Neuronal stem cell (in vitro differentiated cells): ENCODE measurements at regions not wholly inside any gene's neighbourhood (a gene's known extent, or its start where the extent isn't known, plus 50 kb on each side); places are given as distances from the start of the nearest gene placed in this dataset.

ENCODE experiments used
- DNase-seq: peaks from one replicate; pipeline ENCODE4 v3.0.0-alpha.2; 2013; ENCODE audit warnings: low spot score
- H2AFZ ChIP-seq: one replicate; pipeline ENCODE4 v1.6.1; 2013; ENCODE audit warnings: mild to moderate bottlenecking, low read length, inconsistent platforms
- H2AK5ac ChIP-seq: 2 replicates; pipeline ENCODE4 v1.6.1; 2013; ENCODE audit warnings: low read depth, mild to moderate bottlenecking, inconsistent platforms, low read length, moderate library complexity, mixed read lengths
- H2BK120ac ChIP-seq: 2 replicates; pipeline ENCODE4 v1.6.1; 2013; ENCODE audit warnings: low read depth, mild to moderate bottlenecking, inconsistent platforms, low read length, moderate library complexity, mixed read lengths
- H2BK12ac ChIP-seq: one replicate; pipeline ENCODE4 v1.6.1; 2013; ENCODE audit warnings: low read length, inconsistent platforms
- H2BK15ac ChIP-seq: 2 replicates; pipeline ENCODE4 v1.6.1; 2013; ENCODE audit warnings: mild to moderate bottlenecking, low read length, inconsistent platforms, mixed read lengths
- H2BK5ac ChIP-seq: one replicate; pipeline ENCODE4 v1.6.1; 2013; ENCODE audit warnings: inconsistent platforms, mild to moderate bottlenecking, low read length, moderate library complexity
- H3K14ac ChIP-seq: one replicate; pipeline ENCODE4 v1.6.1; 2013; ENCODE audit warnings: low read length, inconsistent platforms
- H3K18ac ChIP-seq: 2 replicates; pipeline ENCODE4 v1.6.1; 2013; ENCODE audit warnings: low read length, inconsistent platforms
- H3K23ac ChIP-seq: 2 replicates; pipeline ENCODE4 v1.6.1; 2013; ENCODE audit warnings: low read depth, mild to moderate bottlenecking, mixed read lengths, low read length, inconsistent platforms; ENCODE audit not compliant: poor library complexity
- H3K27ac ChIP-seq: replicated peaks from 3 replicates; pipeline ENCODE4 v1.5.1; 2013; ENCODE audit warnings: low read length, inconsistent platforms
- H3K27me3 ChIP-seq, 3 experiments: 2 replicates each; pipeline ENCODE4 v1.6.1; 2013; ENCODE audit warnings: low read length in 3 of 3, mild to moderate bottlenecking in 2 of 3, inconsistent platforms in 1 of 3, low read depth in 1 of 3, mixed read lengths in 1 of 3, moderate library complexity in 1 of 3; ENCODE audit not compliant: control insufficient read depth in 3 of 3, insufficient read depth in 3 of 3
- H3K36me3 ChIP-seq, 2 donors: replicated peaks in 1 of 2; 2 replicates each; pipeline ENCODE4 v1.6.1; 2013; ENCODE audit warnings: low read length in 2 of 2; ENCODE audit not compliant: control insufficient read depth in 2 of 2, insufficient read depth in 2 of 2
- H3K4ac ChIP-seq: 2 replicates; pipeline ENCODE4 v1.6.1; 2013; ENCODE audit warnings: inconsistent platforms, mild to moderate bottlenecking, low read length, moderate library complexity
- H3K4me1 ChIP-seq, 2 donors: 1 replicate in 1 of 2; 2 replicates in 1 of 2; pipeline ENCODE4 v1.6.1; 2013; ENCODE audit warnings: low read length in 2 of 2, low read depth in 1 of 2; ENCODE audit not compliant: control insufficient read depth in 2 of 2, insufficient read depth in 1 of 2
- H3K4me2 ChIP-seq: one replicate; pipeline ENCODE4 v1.6.1; 2013; ENCODE audit warnings: mild to moderate bottlenecking, low read length, inconsistent platforms; ENCODE audit not compliant: insufficient read depth, poor library complexity, severe bottlenecking
- H3K4me3 ChIP-seq, 2 donors: 2 replicates each; pipeline ENCODE4 v1.5.1; 2013; ENCODE audit warnings: low read length in 2 of 2, mild to moderate bottlenecking in 2 of 2, inconsistent platforms in 1 of 2, moderate library complexity in 1 of 2
- H3K79me1 ChIP-seq: one replicate; pipeline ENCODE4 v1.6.1; 2013; ENCODE audit warnings: low read depth, mild to moderate bottlenecking, inconsistent platforms, low read length, moderate library complexity
- H3K9ac ChIP-seq: one replicate; pipeline ENCODE4 v1.6.1; 2013; ENCODE audit warnings: mild to moderate bottlenecking, low read depth, low read length, inconsistent platforms; ENCODE audit not compliant: poor library complexity
- H3K9me3 ChIP-seq, 2 donors: replicated peaks in 1 of 2; 2 replicates each; pipeline versions ENCODE3 to v1.6.1; 2013; ENCODE audit warnings: low read length in 2 of 2, mild to moderate bottlenecking in 2 of 2, inconsistent platforms in 1 of 2, low read depth in 1 of 2, mixed read lengths in 1 of 2, moderate library complexity in 1 of 2; ENCODE audit not compliant: control insufficient read depth in 2 of 2, insufficient read depth in 1 of 2
- H4K8ac ChIP-seq: one replicate; pipeline ENCODE4 v1.6.1; 2013; ENCODE audit warnings: low read depth, mild to moderate bottlenecking, inconsistent platforms, low read length, moderate library complexity
- H4K91ac ChIP-seq: one replicate; pipeline ENCODE4 v1.6.1; 2013; ENCODE audit warnings: low read length, low read depth, mild to moderate bottlenecking, inconsistent platforms; ENCODE audit not compliant: poor library complexity
- WGBS, 2 donors: extraction: QIAGEN DNeasy Blood & Tissue Kit; methylation state at CpG; one replicate each; pipeline ENCODE4 v1.1.7; 2013; ENCODE audit warnings: missing lambda C conversion rate in 2 of 2, mixed read lengths in 1 of 2; ENCODE audit not compliant: insufficient read length in 2 of 2, insufficient replicate concordance in 1 of 2; ENCODE audit errors: extremely low coverage in 2 of 2; 5-methylcytosine and 5-hydroxymethylcytosine counted together

- no peak for DNase-seq
- WGBS, 2 donors: no CpG with 5 or more reads among the region's 1 CpG
- Histone ChIP-seq H2BK15ac (no peak overlapping the region), H2AK5ac (no peak overlapping the region), H3K9ac (no peak overlapping the region), H3K14ac (no peak overlapping the region), H3K9me3 (no peaks in the 10 kb centered on the region), H3K27ac (no peak overlapping the region), H3K4me1 (peaks cover 10 to 13% of the 10 kb centered on the region in 2 donors), H2BK120ac (no peak overlapping the region), H3K4ac (no peak overlapping the region), H3K27me3 (no peaks in the 10 kb centered on the region), H3K23ac (no peak overlapping the region), H4K8ac (no peak overlapping the region), H2BK12ac (no peak overlapping the region), H2AFZ (no peak overlapping the region), H4K91ac (no peak overlapping the region), H3K4me3 (no peak overlapping the region), H3K4me2 (no peak overlapping the region), H3K36me3 (no peaks in the 10 kb centered on the region), H3K79me1 (no peaks in the 10 kb centered on the region), H3K18ac (no peak overlapping the region), H2BK5ac (no peak overlapping the region)
Observed at GRCh38 chr5:115737452-115737851, 79.0 kb downstream of the CDO1 start.

- Histone ChIP-seq H3K36me3 (no peaks in the 10 kb centered on the region), H2BK15ac (no peak overlapping the region), H2BK5ac (no peak overlapping the region), H3K79me1 (no peaks in the 10 kb centered on the region), H3K4me3 (no peak overlapping the region), H3K4me1 (peaks cover 10 to 13% of the 10 kb centered on the region in 2 donors), H3K9ac (no peak overlapping the region), H3K14ac (no peak overlapping the region), H3K27me3 (no peaks in the 10 kb centered on the region), H4K91ac (no peak overlapping the region), H2BK12ac (no peak overlapping the region), H3K27ac (no peak overlapping the region), H3K4me2 (no peak overlapping the region), H2AFZ (no peak overlapping the region), H3K18ac (no peak overlapping the region), H3K9me3 (no peaks in the 10 kb centered on the region), H3K23ac (no peak overlapping the region), H4K8ac (no peak overlapping the region), H3K4ac (no peak overlapping the region), H2AK5ac (no peak overlapping the region), H2BK120ac (no peak overlapping the region)
- no peak for DNase-seq
- WGBS, 2 donors: no CpG with 5 or more reads among the region's 1 CpG
Observed at GRCh38 chr5:115736690-115737005, 79.8 kb downstream of the CDO1 start.

GRCh38 chr5:115736004-115736689, 80.3 kb downstream of the CDO1 start:
- no peak overlapping the region for H2AFZ ChIP-seq
- no peak overlapping the region for H3K27ac ChIP-seq
- no peak overlapping the region for H2BK15ac ChIP-seq
- no peaks in the 10 kb centered on the region for H3K36me3 ChIP-seq
- H3K9me3 ChIP-seq: no peaks in the 10 kb centered on the region
- no peaks in the 10 kb centered on the region for H3K79me1 ChIP-seq
- H2BK120ac ChIP-seq: no peak overlapping the region
- no peak overlapping the region for H3K4me3 ChIP-seq
- H2BK5ac ChIP-seq: no peak overlapping the region
- no CpG with 5 or more reads among the region's 3 CpGs for WGBS, 2 donors
- H4K8ac ChIP-seq: no peak overlapping the region
- no peak overlapping the region for H3K4me2 ChIP-seq
- no peak overlapping the region for H3K18ac ChIP-seq
- H3K23ac ChIP-seq: no peak overlapping the region
- no peak overlapping the region for H2AK5ac ChIP-seq
- H3K9ac ChIP-seq: no peak overlapping the region
- H3K14ac ChIP-seq: no peak overlapping the region
- H3K4ac ChIP-seq: no peak overlapping the region
- no peaks in the 10 kb centered on the region for H3K27me3 ChIP-seq
- peaks cover 10 to 13% of the 10 kb centered on the region in 2 donors for H3K4me1 ChIP-seq
- no peak overlapping the region for H4K91ac ChIP-seq
- H2BK12ac ChIP-seq: no peak overlapping the region
- no peak for DNase-seq

GRCh38 chr5:115735108-115735998, 81.1 kb downstream of the CDO1 start:
- H2AFZ ChIP-seq: peak overlapping the region; percentile 37
- no peaks in the 10 kb centered on the region for H3K27me3 ChIP-seq
- no peak overlapping the region for H4K91ac ChIP-seq
- H3K4me3 ChIP-seq: no peak overlapping the region
- no peak overlapping the region for H3K9ac ChIP-seq
- no peak overlapping the region for H2BK120ac ChIP-seq
- no peak overlapping the region for H2BK15ac ChIP-seq
- H3K36me3 ChIP-seq: no peaks in the 10 kb centered on the region
- H3K4me2 ChIP-seq: no peak overlapping the region
- no peak overlapping the region for H3K27ac ChIP-seq
- no peaks in the 10 kb centered on the region for H3K9me3 ChIP-seq
- H4K8ac ChIP-seq: no peak overlapping the region
- no peak overlapping the region for H2BK12ac ChIP-seq
- WGBS, 2 donors: no CpG with 5 or more reads among the region's 7 CpGs
- H3K4ac ChIP-seq: no peak overlapping the region
- H3K4me1 ChIP-seq: peaks cover 10 to 13% of the 10 kb centered on the region in 2 donors
- H3K18ac ChIP-seq: no peak overlapping the region
- H2AK5ac ChIP-seq: no peak overlapping the region
- peak; percentile 8 for DNase-seq
- no peak overlapping the region for H3K23ac ChIP-seq
- no peak overlapping the region for H3K14ac ChIP-seq
- no peak overlapping the region for H2BK5ac ChIP-seq
- H3K79me1 ChIP-seq: no peaks in the 10 kb centered on the region
